Glutamatergic neuron (in vitro differentiated cells): ENCODE measurements at regions not wholly inside any gene's neighbourhood (a gene's known extent, or its start where the extent isn't known, plus 50 kb on each side); places are given as distances from the start of the nearest gene placed in this dataset.

ENCODE experiments used
- DNase-seq: peaks from one replicate; pipeline ENCODE4 v3.0.0; 2022
- H3K27ac Mint-ChIP-seq: one replicate; pipeline ENCODE4 v1.8.0; 2020; ENCODE audit warnings: mild to moderate bottlenecking, mixed read lengths, inconsistent platforms; ENCODE audit not compliant: unreplicated experiment
- H3K27me3 Mint-ChIP-seq: one replicate; pipeline ENCODE4 v1.8.0; 2020; ENCODE audit warnings: mild to moderate bottlenecking, moderate library complexity, mixed read lengths, inconsistent platforms; ENCODE audit not compliant: unreplicated experiment
- H3K36me3 Mint-ChIP-seq: one replicate; pipeline ENCODE4 v1.8.0; 2020; ENCODE audit warnings: mild to moderate bottlenecking, mixed read lengths, inconsistent platforms; ENCODE audit not compliant: unreplicated experiment
- H3K4me1 Mint-ChIP-seq: one replicate; pipeline ENCODE4 v1.8.0; 2020; ENCODE audit warnings: mild to moderate bottlenecking, low read depth, mixed read lengths, inconsistent platforms; ENCODE audit not compliant: unreplicated experiment
- H3K4me3 Mint-ChIP-seq: one replicate; pipeline ENCODE4 v1.8.0; 2020; ENCODE audit warnings: mild to moderate bottlenecking, mixed read lengths, inconsistent platforms; ENCODE audit not compliant: unreplicated experiment
- H3K9me3 Mint-ChIP-seq: one replicate; pipeline ENCODE4 v1.8.0; 2020; ENCODE audit warnings: mild to moderate bottlenecking, moderate library complexity, mixed read lengths, inconsistent platforms; ENCODE audit not compliant: unreplicated experiment
- CTCF ChIP-seq: fragments of 200-600 bp; sonication (generic); IDR thresholded peaks from one replicate; pipeline ENCODE4 v1.5.0; 2021; ENCODE audit not compliant: partially characterized antibody, unreplicated experiment

- H3K27me3 Mint-ChIP-seq = no peaks in the 10 kb centered on the region
- H3K9me3 Mint-ChIP-seq = no peaks in the 10 kb centered on the region
- no peak overlapping the region for H3K27ac Mint-ChIP-seq
- H3K4me1 Mint-ChIP-seq = no peaks in the 10 kb centered on the region
- no peak for TF ChIP-seq CTCF
- no peaks in the 10 kb centered on the region for H3K36me3 Mint-ChIP-seq
- no peak overlapping the region for H3K4me3 Mint-ChIP-seq
- DNase-seq = no peak
These were observed 1363.9 kb upstream of the ADGRL2 start for GRCh38 chr1:80436851-80437250.

GRCh38 chr1:80427881-80428280 is 1372.9 kb upstream of the ADGRL2 start:
- peaks cover 1% of the 10 kb centered on the region for H3K9me3 Mint-ChIP-seq
- peaks cover 2% of the 10 kb centered on the region for H3K4me1 Mint-ChIP-seq
- H3K27me3 Mint-ChIP-seq = no peaks in the 10 kb centered on the region
- H3K27ac Mint-ChIP-seq = no peak overlapping the region
- TF ChIP-seq CTCF = no peak
- no peaks in the 10 kb centered on the region for H3K36me3 Mint-ChIP-seq
- no peak overlapping the region for H3K4me3 Mint-ChIP-seq
- DNase-seq = no peak

- Mint-ChIP-seq H3K9me3 (peaks cover 1% of the 10 kb centered on the region), H3K27me3 (no peaks in the 10 kb centered on the region), H3K4me3 (no peak overlapping the region), H3K27ac (no peak overlapping the region), H3K4me1 (peaks cover 2% of the 10 kb centered on the region), H3K36me3 (no peaks in the 10 kb centered on the region)
- no peak for TF ChIP-seq CTCF
- DNase-seq = no peak
These were observed 1376.5 kb upstream of the ADGRL2 start for GRCh38 chr1:80424249-80424648.

GRCh38 chr1:80418134-80418533 is 1382.6 kb upstream of the ADGRL2 start:
- no peak for DNase-seq
- Mint-ChIP-seq H3K27ac (no peak overlapping the region), H3K4me3 (no peak overlapping the region), H3K27me3 (no peaks in the 10 kb centered on the region), H3K4me1 (no peaks in the 10 kb centered on the region), H3K9me3 (no peaks in the 10 kb centered on the region), H3K36me3 (no peaks in the 10 kb centered on the region)
- no peak for TF ChIP-seq CTCF

GRCh38 chr1:80417671-80418070 is 1383.1 kb upstream of the ADGRL2 start:
- no peaks in the 10 kb centered on the region for H3K27me3 Mint-ChIP-seq
- H3K9me3 Mint-ChIP-seq = no peaks in the 10 kb centered on the region
- DNase-seq = no peak
- no peak for TF ChIP-seq CTCF
- H3K4me3 Mint-ChIP-seq = no peak overlapping the region
- no peaks in the 10 kb centered on the region for H3K4me1 Mint-ChIP-seq
- no peaks in the 10 kb centered on the region for H3K36me3 Mint-ChIP-seq
- H3K27ac Mint-ChIP-seq = no peak overlapping the region
